C4-2B (cell line): ENCODE measurements at regions not wholly inside any gene's neighbourhood (a gene's known extent, or its start where the extent isn't known, plus 50 kb on each side); places are given as distances from the start of the nearest gene placed in this dataset.
"Not testable (repeated sequence)": the region's sequence is repeated elsewhere in the genome, so short reads cannot be mapped to it uniquely, and the experiment has no call there.

Source experiments
- ZFX ChIP-seq: fragments of 450-650 bp; IDR thresholded peaks from 2 replicates; pipeline ENCODE4 v1.6.1; 2017
- TF ChIP-seq, protein P1 (sequence below): fragments of 450-650 bp; conservative IDR thresholded peaks from 2 replicates; pipeline ENCODE4 v1.5.1; 2017; ENCODE audit warnings: mild to moderate bottlenecking

DNA sequence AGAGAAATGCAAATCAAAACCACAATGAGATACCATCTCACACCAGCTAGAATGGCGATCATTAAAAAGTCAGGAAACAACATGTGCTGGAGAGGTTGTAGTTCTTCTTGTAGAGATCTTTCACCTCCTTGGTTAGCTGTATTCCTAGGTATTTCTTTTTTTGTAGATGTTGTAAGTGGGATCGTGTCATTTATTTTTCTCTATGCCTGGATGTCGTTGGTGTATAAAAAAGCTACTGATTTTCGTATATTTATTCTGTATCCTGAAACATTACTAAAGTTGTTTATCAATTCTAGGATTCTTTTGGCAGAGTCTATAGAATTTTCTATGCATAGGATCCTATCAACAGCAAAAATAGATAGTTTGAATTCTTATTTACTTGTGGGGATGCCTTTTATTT lies 1271.8 kb downstream of the TMEM121 start:
- TF ChIP-seq, protein P1, sequence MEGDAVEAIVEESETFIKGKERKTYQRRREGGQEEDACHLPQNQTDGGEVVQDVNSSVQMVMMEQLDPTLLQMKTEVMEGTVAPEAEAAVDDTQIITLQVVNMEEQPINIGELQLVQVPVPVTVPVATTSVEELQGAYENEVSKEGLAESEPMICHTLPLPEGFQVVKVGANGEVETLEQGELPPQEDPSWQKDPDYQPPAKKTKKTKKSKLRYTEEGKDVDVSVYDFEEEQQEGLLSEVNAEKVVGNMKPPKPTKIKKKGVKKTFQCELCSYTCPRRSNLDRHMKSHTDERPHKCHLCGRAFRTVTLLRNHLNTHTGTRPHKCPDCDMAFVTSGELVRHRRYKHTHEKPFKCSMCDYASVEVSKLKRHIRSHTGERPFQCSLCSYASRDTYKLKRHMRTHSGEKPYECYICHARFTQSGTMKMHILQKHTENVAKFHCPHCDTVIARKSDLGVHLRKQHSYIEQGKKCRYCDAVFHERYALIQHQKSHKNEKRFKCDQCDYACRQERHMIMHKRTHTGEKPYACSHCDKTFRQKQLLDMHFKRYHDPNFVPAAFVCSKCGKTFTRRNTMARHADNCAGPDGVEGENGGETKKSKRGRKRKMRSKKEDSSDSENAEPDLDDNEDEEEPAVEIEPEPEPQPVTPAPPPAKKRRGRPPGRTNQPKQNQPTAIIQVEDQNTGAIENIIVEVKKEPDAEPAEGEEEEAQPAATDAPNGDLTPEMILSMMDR: not testable (repeated sequence)
- not testable (repeated sequence) for TF ChIP-seq ZFX
